ENCODE measurements at regions not wholly inside any gene's neighbourhood (a gene's known extent, or its start where the extent isn't known, plus 50 kb on each side); places are given as distances from the start of the nearest gene placed in this dataset.
A peak's percentile ranks its signal among the peaks of the same experiment; 100 is the strongest.

- intact Hi-C loops (cut with DNase I), result no loop called here
- DNase-seq (ENCODE audit: low spot score in 2 of 2), result no peak
- H3K27ac ChIP-seq, result no peak overlapping the region
- no peaks in the 10 kb centered on the region for H3K36me3 ChIP-seq
- H3K4me1 ChIP-seq, result peaks cover 0 to 1% of the 10 kb centered on the region in 2 donors
- no peak for TF ChIP-seq CTCF (IDR thresholded peaks at IDR 0.05)
- H3K4me3 ChIP-seq, result no peak overlapping the region
- peaks cover 0 to 6% of the 10 kb centered on the region in 2 donors for H3K9me3 ChIP-seq
- H3K27me3 ChIP-seq, result no peaks in the 10 kb centered on the region
These were observed 118.6 kb upstream of the CDC42EP3 start for GRCh38 chr2:37790019-37790418.

- intact Hi-C loops (cut with DNase I), result no loop called here
- no peaks in the 10 kb centered on the region for H3K27me3 ChIP-seq
- peaks cover 0 to 6% of the 10 kb centered on the region in 2 donors for H3K4me1 ChIP-seq
- H3K9me3 ChIP-seq, result peaks cover 0 to 6% of the 10 kb centered on the region in 2 donors
- no peak for DNase-seq (ENCODE audit: low spot score in 2 of 2)
- H3K4me3 ChIP-seq, result no peak overlapping the region
- no peak for TF ChIP-seq CTCF (IDR thresholded peaks at IDR 0.05)
- no peaks in the 10 kb centered on the region for H3K36me3 ChIP-seq
- no peak overlapping the region for H3K27ac ChIP-seq
These were observed 119.0 kb upstream of the CDC42EP3 start for GRCh38 chr2:37790462-37790861.

GRCh38 chr2:37792366-37792765 is 120.9 kb upstream of the CDC42EP3 start:
- intact Hi-C loops (cut with DNase I), result no loop called here
- TF ChIP-seq CTCF (IDR thresholded peaks at IDR 0.05), result no peak
- Histone ChIP-seq H3K27ac (no peak overlapping the region), H3K27me3 (no peaks in the 10 kb centered on the region), H3K4me3 (no peak overlapping the region), H3K4me1 (peaks cover 0 to 14% of the 10 kb centered on the region in 2 donors), H3K9me3 (peaks cover 0 to 6% of the 10 kb centered on the region in 2 donors), H3K36me3 (no peaks in the 10 kb centered on the region)
- DNase-seq (ENCODE audit: low spot score in 2 of 2), result no peak

- no peak overlapping the region for H3K4me3 ChIP-seq
- DNase-seq (ENCODE audit: low spot score in 2 of 2), result no peak
- no peak for TF ChIP-seq CTCF (IDR thresholded peaks at IDR 0.05)
- H3K27me3 ChIP-seq, result no peaks in the 10 kb centered on the region
- intact Hi-C loops (cut with DNase I), result no loop called here
- peaks cover 0 to 14% of the 10 kb centered on the region in 2 donors for H3K4me1 ChIP-seq
- no peaks in the 10 kb centered on the region for H3K36me3 ChIP-seq
- H3K9me3 ChIP-seq, result peaks cover 0 to 6% of the 10 kb centered on the region in 2 donors
- H3K27ac ChIP-seq, result peak overlapping the region in 1 of 2 donors; percentile 64
These were observed 121.6 kb upstream of the CDC42EP3 start for GRCh38 chr2:37793004-37793403.

GRCh38 chr2:37794717-37795116 is 123.3 kb upstream of the CDC42EP3 start:
- Histone ChIP-seq H3K27ac (peak overlapping the region; percentile 12 to 64), H3K4me3 (no peak overlapping the region), H3K27me3 (no peaks in the 10 kb centered on the region), H3K4me1 (peaks cover 0 to 19% of the 10 kb centered on the region in 2 donors), H3K36me3 (no peaks in the 10 kb centered on the region), H3K9me3 (no peaks in the 10 kb centered on the region)
- TF ChIP-seq CTCF (IDR thresholded peaks at IDR 0.05), result no peak
- intact Hi-C loops (cut with DNase I), result no loop called here
- no peak for DNase-seq (ENCODE audit: low spot score in 2 of 2)

GRCh38 chr2:37795456-37795855 is 124.0 kb upstream of the CDC42EP3 start:
- Histone ChIP-seq H3K36me3 (no peaks in the 10 kb centered on the region), H3K9me3 (no peaks in the 10 kb centered on the region), H3K4me1 (peaks cover 0 to 19% of the 10 kb centered on the region in 2 donors), H3K27me3 (no peaks in the 10 kb centered on the region), H3K4me3 (no peak overlapping the region), H3K27ac (peak overlapping the region; percentile 12 to 64)
- intact Hi-C loops (cut with DNase I), result no loop called here
- no peak for TF ChIP-seq CTCF (IDR thresholded peaks at IDR 0.05)
- DNase-seq (ENCODE audit: low spot score in 2 of 2), result no peak
